NCI-H2107 treated with DMSO at 0.1 percent for 48 hours (cell line): ENCODE measurements at regions not wholly inside any gene's neighbourhood (a gene's known extent, or its start where the extent isn't known, plus 50 kb on each side); places are given as distances from the start of the nearest gene placed in this dataset.
A peak's percentile ranks its signal among the peaks of the same experiment; 100 is the strongest.
"Not testable (repeated sequence)": the region's sequence is repeated elsewhere in the genome, so short reads cannot be mapped to it uniquely, and the experiment has no call there.

ENCODE experiments used
- DNase-seq: peaks from one replicate; lab custom pipeline; 2025; ENCODE audit not compliant: unreplicated experiment; lab: John Stamatoyannopoulos, UW

DNA sequence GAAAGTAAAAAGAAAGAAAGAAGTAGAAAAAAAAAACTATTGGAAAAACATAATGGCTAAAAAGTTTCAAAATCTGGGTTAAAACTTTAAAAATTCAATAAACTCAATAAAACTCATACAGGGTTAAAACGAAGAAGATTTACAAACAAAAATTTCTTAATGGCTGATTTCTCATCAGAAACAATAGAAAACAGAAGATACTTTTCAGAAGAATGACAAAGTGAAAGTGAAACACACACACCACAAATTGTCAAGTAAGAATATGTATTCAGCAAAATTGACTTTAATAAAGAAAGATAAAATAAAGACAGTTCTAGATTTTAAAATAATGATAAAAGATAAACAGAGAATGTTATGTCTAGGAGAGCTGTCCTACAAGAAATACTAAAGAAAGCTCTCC, 618.9 kb upstream of the GJE1 start:
- no peak for DNase-seq

DNA sequence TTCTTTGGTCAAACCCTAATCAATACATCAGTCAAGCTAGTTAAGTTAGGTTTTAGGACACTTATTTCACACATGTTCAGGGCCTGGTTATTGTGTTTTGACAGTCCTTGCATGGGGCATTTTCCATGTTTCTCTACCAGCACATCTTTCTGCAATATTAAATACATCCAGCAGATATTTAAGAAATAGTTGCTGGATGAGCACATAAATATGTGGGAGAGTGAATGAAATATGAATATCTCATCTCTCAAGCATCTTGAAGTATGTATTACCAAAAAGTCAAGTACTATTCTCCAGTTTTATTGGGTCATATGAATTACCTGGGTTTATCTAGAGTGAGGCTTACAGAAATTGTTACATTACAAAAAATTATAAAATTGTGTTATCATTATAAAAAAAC, 621.9 kb upstream of the GJE1 start:
- DNase-seq, result no peak

DNA sequence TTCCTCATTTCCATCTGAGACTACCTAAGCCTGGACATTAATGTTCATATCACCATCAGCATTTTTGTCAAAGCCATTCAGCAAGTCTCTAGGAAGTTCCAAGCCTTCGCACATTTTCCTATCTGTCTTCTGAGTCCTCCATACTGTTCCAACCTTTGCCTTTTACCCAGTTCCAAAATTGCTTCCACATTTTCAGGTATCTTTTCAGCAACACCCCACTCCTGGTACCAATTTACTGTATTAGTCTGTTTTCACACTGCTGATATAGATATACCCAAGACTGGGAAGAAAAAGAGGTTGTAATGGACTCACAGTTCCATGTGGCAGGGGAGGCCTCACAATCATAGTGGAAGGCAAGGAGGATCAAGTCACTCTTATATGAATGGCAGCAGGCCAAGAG, 626.7 kb upstream of the GJE1 start:
- not testable (repeated sequence) for DNase-seq

DNA sequence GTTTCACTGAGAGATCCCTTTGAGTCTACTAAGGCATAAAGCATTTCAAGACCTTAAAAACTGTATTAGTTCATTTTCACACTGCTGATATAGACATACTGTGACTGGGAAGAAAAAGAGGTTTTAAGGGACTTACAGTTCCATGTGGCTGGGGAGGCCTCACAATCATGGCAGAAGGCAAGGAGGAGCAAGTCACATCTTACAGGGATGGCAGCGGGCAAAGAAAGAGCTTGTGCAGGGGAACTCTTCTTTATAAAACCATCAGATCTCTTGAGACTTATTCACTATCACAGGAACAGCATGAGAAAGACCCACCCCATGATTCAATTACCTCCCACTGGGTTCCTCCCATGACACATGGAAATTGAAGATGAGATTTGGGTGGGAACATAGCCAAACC, 628.4 kb upstream of the GJE1 start:
- not testable (repeated sequence) for DNase-seq

DNA sequence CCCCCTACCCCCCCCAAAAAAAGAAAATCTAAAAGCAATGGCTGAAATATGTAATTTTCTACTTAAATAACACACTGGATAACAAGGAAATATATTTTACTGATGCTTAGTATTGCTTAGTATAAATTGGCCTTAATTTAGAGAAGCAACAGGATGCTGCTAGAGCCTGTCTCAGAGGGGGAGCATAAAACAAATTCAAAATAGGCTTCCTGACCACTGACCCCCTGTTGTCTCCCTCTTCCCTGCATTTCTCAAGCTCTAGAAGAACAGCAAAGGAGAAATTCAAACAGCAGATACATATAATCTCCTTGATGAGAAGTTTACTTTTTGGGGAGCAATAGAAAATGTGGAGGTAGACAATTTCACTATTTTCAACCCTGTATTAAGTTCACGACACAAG, 631.1 kb upstream of the GJE1 start:
- DNase-seq, result no peak

DNA sequence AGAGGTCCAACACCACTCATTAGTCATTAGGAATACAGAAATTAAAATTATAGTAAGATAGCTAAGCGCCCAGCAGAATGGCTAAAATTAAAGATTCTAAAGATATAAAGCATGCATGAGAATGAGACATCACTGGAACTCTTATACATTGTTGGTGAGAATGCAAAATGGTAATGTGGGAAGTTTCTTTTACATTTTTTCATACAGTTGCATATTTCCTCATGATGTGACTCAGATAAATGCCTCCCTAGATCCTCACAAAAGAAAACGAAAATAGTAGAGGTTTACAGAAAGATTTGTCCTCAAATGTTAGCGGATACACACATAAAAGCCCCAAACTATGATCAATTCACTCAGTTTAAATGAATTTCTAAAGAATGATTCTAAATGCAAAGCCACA, 633.7 kb upstream of the GJE1 start:
- no peak for DNase-seq

DNA sequence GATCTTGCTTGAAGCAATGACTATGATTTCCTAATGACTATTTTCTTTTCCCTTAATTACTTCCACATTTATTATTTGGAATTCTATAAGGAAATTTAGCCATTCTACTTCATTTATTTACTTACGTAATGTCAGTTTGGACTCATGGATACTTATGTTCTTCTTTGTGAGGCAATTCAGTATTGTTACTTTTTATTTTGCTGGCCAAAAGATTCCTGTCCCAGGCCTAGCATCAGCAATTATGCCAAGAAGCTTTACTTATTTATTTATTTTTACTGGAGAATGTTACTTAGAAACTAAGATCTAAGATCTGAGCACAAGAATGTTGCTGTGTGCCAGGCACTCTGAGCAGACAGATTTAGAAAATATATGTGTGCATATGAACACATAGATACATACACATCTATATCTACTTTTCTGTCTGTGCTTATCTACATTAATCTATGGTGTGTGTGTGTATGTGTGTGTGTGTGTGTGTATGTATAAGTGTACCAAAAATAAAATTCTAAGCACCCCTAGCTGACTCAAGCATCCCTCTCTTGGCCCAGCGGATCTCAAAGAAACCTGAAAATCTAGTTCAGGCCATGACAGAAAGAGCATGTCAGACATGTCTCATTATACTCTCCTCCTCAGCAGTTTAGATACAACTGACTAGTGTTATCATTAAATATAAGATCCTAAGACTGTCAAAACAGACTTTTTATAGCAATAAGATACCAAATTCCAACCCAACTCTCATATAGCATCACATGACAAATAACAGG, 640.0 kb upstream of the GJE1 start:
- no peak for DNase-seq

DNA sequence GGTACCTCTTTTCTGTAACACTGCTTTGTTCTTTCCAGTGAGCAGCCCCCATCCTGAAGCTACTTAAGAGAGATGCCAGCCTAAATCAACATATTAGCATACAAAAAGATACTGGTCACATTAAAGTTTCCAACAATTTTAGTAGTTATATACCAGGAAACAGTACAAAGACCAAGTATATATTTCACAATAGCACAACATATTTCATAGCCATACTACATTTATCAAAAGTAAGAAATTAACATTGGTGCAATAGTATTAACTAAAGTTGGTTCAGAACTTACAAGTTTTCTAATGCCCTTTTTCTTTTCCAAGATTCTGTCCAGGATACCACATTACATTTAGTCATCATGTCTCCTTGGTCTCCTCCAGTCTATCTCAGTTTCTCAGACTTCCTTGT, 641.0 kb upstream of the GJE1 start:
- no peak for DNase-seq

DNA sequence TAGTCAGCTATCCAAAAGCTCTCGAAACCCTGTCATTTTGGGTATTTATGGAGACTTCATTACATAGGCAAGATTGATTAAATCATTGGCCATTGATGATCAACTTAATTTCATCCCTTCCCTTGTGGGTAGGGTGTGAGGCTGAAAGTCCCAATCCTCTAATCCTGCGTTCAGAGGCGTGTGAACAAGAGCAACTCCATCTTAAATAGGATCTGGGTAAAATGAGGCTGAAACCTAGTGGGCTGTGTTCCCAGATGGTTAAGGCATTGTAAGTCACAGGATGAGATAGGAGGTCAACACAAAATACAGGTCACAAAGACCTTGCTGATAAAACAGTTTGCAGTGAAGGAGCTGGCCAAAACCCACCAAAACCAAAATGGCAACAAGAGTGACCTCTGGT, 641.7 kb upstream of the GJE1 start:
- no peak for DNase-seq

DNA sequence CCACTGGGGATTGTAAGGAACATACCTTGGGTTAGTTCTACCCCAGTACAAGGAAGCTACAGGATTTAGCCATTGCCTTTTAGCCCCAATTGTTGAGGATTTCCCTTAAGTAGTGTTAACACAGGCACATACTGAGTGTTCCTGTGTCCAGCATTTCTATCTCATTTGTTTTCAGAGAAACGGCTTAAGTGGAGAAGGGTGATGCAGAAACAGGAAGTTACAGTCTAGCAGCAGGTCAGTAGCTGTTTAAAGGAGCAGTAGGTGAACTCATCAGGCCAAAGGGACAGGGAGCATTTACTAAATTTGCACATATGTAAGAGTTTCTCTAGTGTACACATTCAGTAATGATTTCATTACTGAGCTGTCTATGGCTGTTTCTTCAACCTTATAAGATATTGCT, 644.2 kb upstream of the GJE1 start:
- DNase-seq, result no peak

DNA sequence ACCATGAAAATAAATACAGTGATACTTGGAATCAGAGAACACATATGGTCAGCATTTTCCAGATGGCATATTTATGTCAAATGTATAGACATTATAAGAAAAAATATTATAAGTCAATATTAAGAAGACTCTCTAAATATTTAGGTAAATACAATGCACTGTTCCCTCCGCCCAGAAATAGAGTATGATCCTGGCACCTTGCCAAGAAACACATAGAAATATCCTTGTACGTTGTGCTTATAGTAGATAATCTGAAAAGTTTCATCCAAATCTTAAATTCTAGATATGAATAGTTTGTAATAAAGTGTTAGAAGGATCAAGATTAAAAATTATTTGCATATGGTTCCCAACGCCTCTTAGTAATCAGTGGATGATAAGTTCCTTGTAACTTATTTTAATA, 645.8 kb upstream of the GJE1 start:
- DNase-seq, result no peak

DNA sequence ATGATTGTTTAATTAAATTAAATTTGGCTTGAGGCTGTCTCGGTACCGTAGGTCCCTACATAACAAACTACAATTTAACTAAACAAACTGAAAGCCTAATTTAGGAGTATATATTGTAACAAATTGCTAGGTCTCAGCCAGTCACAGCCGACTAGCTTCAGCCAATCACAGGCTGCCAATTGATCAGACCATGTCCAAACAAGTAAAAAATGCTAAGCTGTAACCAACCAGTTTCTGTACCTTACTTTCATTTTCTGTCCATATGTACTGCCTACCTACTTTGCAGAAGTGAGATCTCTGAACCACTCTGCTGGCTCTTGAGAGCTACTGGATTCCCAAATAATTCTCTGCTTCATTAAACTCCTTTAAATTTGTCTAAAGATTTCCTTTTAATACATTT, 648.0 kb upstream of the GJE1 start:
- DNase-seq, result no peak

DNA sequence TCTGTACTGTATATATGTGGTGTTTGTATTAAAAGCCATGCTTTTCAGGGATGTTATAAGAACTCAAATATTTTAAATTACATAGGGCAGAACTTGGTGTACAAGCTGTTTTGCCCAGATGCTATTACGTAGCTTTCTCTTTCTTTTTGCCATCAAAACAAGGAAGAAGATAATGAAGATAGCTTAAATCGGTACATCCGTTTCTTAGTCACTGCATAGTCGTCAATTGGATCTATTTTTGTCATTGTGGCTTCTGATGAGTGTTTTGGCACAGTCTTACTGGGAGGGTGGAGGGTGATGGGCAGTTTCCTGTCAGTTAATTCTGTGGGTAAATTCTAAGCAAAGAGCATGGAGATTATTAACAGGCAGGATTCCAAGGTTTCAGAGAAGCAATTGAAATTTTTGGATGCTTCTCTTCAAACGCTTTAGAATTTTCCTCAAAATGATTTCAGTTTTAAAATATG, 649.1 kb upstream of the GJE1 start:
- DNase-seq, result peak; percentile 25

DNA sequence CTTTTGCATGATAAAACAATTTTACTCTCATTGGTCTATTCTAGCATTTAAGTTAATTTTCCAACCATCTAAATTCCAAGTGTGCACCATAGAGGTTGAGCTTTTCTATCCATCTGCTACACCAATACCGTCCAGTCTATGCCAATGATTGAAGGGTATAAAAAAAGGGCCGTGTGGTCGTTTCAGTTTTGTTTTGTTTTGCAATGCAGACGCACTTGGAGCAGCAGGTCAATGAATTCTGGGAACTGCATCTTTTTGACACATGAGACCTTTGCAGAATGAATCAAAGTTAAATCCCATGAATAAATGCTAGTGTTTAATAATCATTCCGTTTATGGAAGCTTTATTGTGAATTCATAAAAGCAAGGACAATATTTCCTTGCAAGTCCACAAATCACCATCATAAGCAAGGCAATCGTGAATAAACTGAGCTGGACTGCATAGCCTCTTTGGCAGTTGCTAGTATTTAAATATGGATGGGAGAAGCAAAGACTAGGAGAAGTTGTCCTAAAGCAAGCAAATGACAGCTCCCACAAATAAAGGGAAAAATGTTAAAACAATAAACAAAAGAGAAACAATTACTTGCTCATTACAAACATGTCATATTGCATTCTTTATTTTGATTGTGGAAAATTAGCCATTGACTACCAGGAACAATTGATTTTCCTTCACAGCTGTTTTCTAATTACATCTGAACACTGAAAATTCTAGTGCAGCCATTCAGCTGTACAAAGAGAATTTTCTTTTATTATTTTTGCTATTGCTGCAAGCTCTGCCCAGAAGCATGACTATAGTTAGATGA, 649.7 kb upstream of the GJE1 start:
- DNase-seq, result peak; percentile 46

DNA sequence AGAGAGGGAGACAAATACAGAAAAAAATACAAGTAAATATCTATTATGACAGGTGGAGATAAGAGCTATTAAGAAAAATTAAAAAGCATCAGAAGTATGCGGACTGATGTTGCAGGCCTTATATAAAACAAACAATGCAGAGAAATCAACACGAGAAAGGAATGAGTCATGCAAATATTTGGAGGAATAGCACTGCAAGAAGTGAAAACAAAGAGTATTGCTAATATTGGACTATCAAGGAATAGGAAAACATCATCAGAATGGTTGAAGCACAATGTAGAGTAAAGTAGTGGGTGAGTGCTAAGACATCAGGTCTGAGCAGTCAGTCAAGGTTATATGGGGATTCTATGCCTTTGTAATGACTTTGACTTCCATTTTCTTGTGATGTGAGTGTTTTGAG, 657.5 kb upstream of the GJE1 start:
- DNase-seq, result no peak

DNA sequence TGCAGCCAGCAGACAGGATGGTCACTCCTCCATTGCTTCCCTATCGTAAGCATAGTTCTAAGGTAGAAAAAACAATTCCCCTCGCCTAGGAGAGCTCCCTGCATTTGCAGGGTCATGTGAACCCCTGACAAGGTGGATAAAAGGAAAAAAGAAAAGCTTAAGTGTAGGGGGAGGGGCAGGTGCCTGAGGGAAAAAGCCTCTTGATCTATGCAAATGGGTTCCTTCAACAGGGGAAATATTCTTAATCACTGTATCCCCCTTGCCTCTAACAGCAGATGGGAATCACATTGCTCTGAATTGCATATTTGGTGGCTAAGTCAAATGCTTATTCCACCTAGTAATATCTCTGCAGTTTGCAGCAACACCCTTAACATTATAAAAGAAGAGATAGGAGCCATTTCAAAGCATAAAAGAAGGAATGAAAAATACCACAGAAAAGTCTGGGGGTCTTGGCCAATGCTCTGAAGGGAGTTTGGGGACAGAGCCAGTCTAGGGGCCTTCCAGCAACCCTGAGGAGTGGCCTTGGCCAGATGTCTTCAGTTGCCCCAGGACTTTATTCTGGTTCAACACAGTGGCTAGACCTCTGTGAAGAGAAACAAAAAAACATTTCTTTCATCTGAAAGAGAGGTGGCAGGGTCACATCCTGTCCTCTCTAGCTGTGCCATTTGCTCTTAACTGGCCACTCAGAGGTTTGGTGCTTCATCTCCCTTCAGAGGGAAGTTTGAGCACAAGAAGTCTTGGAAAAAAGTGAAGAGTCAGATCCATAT, 660.4 kb upstream of the GJE1 start:
- no peak for DNase-seq

DNA sequence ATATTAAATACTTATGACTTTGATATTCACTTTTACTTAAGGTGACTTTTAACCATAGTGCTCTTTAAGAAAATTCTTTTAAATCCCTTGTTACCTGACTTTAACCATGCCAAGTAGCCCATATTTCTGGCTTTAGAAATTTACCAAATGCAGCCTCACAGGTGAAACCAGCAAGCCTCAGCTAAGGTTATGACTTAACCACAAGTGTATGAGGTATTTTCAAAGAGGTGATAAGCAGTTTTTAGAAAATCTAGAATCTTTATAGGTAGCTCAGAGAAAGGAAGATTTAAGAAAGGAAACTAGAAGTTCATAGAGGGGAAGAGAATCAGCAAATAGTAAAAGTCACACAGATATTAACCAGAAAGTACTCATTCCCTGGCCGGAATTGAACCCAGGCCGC, 661.9 kb upstream of the GJE1 start:
- DNase-seq, result no peak

DNA sequence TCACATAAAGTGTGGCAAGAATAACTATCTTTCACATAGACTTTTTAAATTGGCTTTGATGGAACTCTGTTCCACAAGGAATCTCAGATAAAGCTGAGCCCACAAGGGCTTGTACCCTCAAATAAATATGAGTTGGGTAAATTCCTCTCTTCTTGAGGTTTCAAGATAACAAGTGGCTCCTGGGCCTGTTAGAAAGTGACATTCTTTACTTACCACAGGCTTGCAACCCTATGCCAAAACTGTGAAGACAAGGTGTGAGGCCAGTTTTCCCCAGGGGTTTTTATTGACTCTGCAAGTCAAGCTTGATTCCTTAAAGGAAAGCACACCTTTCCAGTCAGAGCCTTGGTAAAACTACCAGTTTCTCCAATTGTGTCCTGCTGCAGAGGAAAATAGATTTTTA, 664.8 kb upstream of the GJE1 start:
- DNase-seq, result no peak

DNA sequence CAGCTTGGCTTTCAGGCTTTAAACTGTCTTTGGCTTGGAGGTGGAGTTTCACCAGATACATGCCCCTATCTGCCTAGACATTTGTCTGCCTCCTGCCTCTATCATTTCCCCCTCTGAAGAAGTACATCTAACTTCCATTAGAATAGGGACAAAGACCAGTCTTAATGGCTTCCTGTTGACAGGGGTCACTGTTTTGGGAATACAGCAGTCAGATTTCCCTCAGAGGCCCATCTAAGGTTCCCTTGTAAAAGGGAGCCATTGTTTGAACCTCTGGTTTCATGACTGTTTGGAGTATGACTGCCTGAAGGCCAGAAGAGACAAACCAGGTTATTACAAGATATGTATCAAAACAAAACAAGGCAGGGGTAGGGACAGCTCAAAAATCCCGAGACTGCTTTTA, 665.7 kb upstream of the GJE1 start:
- no peak for DNase-seq

DNA sequence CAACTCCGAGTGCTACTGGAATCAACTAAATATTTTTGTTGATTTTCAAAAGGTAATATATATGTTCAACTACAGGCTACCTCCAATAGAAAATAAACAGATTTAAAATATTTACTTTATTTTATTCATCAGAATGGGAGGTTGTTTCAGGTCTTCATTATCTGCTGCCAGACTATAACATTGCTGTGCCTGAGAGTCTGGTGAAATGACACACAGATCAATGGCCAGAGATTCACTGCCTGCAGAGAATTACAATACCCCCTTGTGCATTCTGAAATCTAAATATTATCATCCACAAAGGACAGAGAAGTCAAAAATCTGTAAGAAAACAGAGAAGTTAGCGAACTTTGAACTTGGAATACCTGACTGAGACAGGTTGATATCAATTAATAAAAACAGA, 667.8 kb upstream of the GJE1 start:
- DNase-seq, result no peak

DNA sequence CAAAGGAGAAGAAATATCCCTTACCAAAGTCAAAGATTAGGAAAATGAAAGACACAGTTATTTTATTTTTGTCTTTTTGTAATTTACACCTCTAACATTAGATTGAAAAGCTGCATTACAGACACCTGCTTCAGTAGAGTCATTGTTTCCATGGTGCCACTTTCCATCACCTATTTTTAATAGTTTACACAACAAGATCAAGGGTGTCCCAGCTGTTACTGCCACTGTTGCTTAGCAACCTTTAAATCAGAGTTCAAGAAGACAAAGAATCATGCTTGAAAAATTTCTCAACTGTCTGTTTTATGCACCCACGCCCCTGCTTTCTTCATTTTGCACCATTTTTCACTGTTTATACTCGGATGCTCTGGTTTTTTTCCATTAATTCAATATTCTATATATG, 668.2 kb upstream of the GJE1 start:
- DNase-seq, result peak; percentile 75
